AG09309 (cell line): ENCODE measurements at regions not wholly inside any gene's neighbourhood (a gene's known extent, or its start where the extent isn't known, plus 50 kb on each side); places are given as distances from the start of the nearest gene placed in this dataset.
A peak's percentile ranks its signal among the peaks of the same experiment; 100 is the strongest.
"Not testable (repeated sequence)": the region's sequence is repeated elsewhere in the genome, so short reads cannot be mapped to it uniquely, and the experiment has no call there.

Experiments
- DNase-seq: peaks from one replicate; pipeline ENCODE4 v3.0.0-alpha.2; 2010; ENCODE audit warnings: low read depth
- H3K4me3 ChIP-seq: 2 replicates; pipeline ENCODE4 v1.5.1; 2011; ENCODE audit warnings: mild to moderate bottlenecking, low read depth, low read length, moderate library complexity; ENCODE audit not compliant: control insufficient read depth
- TF ChIP-seq, protein P1 (sequence below): IDR thresholded peaks from 2 replicates; pipeline ENCODE4 v1.5.1; 2011; ENCODE audit warnings: mild to moderate bottlenecking, low read depth, low read length, inconsistent platforms; ENCODE audit not compliant: insufficient read depth, control insufficient read depth; ENCODE audit errors: missing control alignments

DNA sequence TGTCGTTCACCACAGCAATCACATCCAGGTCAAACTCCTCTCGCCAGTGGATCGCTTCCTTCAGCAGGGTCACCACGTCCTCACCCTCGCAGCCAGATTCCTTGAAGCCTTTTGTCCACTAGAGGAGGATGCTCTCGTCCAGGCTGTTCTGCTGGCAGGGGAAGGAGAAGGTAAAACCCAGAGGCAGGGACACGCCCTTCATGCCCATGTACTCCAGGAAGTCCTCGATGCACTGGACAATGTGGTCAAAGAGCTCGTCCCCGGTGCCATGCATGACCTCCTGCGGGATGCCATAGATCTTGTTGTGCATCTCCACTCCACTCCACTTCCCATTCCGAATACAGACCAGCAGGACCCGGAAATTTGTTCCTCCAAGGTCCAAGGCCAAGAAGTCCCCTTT is 152.4 kb downstream of the TENT5D start:
- no peak overlapping the region for H3K4me3 ChIP-seq
- DNase-seq: no peak
- TF ChIP-seq, protein P1, sequence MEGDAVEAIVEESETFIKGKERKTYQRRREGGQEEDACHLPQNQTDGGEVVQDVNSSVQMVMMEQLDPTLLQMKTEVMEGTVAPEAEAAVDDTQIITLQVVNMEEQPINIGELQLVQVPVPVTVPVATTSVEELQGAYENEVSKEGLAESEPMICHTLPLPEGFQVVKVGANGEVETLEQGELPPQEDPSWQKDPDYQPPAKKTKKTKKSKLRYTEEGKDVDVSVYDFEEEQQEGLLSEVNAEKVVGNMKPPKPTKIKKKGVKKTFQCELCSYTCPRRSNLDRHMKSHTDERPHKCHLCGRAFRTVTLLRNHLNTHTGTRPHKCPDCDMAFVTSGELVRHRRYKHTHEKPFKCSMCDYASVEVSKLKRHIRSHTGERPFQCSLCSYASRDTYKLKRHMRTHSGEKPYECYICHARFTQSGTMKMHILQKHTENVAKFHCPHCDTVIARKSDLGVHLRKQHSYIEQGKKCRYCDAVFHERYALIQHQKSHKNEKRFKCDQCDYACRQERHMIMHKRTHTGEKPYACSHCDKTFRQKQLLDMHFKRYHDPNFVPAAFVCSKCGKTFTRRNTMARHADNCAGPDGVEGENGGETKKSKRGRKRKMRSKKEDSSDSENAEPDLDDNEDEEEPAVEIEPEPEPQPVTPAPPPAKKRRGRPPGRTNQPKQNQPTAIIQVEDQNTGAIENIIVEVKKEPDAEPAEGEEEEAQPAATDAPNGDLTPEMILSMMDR: no peak

DNA sequence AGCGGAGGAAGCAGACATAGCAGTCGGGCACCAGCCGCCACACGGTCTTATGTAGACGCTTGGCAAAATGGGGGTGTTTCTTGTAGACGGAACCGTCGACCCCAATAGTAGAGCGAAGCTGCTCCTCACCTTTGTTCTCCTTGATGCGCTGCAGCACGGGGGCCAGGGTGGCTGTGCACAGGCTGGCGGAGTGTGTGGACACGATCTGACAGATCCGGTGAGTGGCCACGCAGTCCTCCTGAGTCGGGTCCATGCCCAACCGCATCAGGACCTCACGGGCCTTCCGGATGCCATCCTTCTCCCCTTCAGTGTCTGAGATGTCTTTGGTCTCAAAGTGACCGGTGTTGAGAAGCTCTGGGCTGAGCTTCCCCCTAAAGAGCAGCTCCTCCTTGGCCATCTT is 153.0 kb downstream of the TENT5D start:
- TF ChIP-seq, protein P1: no peak
- DNase-seq: no peak

DNA sequence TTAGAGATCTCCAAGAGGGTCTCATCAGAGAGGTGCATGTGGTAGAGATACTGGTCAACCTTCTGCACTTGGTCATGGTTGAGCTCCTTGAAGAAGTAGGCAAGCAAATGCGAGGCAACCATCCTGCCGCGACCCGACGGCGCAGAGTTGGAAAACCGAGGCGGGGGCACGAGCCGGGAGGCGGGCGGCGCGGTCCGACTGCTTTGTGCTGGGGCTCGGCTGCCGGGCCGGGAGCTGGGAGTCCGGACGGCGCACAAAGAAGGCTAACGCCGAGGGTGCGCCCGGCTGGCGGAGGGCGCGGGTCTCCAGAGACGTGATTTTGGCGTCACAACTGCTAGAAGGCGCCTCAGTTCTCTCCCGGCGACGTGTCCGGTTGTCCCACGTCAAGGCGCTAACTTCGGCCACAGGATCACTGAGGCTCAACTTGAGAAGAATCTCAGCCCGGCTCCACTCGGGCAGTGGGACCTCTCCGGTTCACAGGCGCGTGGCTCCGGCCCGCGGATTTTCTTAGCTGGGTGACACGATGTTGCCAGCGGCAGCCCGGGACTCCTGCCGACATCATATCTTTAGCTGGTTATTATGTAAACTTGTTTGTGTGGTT is 154.3 kb downstream of the TENT5D start:
- not testable (repeated sequence) for DNase-seq, H3K4me3 ChIP-seq

More for the DNA sequence above, 153.0 kb downstream of the TENT5D start:
- no peak overlapping the region for H3K4me3 ChIP-seq

DNA sequence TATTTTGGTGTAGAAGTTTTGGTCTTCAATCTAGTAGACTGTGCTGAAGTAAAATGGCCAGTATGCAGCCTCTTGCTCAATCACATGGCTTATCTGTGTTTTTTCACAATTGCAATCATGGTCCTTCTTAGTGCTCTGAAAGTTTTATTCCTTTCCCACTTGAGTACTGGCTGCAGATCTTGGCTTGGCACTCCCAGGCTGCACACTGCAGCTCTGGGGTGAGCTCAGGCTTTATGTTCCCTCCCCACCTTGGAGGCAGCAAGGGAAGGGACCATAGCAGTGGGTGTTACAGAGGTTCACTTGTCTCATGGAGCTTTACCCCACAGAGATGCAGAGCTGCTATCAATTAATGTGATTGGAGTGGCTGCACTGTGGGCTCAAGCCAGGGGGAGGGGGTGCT is 156.0 kb downstream of the TENT5D start:
- no peak for DNase-seq
- H3K4me3 ChIP-seq: no peak overlapping the region
- TF ChIP-seq, protein P1: no peak

DNA sequence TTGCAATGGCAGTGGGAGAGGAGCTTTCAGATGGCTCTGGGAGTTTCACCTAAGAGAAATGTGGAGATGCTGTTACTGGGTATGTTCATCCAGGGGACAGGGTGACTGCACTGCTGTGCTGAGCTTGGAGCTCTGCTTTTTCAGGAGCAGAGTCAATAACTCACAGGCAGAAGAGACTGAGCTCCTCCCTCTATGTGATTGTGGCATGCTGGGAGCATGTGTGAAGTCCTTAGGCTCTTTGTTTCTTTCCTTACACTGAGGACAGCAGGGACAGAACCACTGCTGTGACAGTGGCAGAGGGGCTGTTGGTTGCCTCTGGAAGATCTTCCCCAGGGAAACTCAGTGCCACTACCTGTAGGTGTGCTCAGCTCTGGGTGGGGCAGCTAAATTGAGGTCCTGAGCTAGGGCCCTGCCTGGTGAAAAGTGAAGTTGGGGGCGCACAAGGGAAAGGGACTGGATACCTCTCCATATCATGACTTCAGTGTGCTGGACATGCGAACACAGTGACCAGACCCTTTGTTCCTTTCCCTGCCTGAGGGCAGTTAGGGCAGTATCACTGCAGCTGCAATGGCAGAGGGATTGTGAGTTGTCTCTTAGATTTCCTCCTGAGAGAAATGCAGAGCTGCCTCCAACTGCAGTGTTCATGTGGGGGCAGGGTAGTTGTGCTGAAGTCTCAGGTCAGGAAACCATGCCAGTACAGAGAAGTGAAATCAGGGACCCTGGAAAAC is 156.7 kb downstream of the TENT5D start:
- TF ChIP-seq, protein P1: no peak
- no peak for DNase-seq
- H3K4me3 ChIP-seq: no peak overlapping the region

DNA sequence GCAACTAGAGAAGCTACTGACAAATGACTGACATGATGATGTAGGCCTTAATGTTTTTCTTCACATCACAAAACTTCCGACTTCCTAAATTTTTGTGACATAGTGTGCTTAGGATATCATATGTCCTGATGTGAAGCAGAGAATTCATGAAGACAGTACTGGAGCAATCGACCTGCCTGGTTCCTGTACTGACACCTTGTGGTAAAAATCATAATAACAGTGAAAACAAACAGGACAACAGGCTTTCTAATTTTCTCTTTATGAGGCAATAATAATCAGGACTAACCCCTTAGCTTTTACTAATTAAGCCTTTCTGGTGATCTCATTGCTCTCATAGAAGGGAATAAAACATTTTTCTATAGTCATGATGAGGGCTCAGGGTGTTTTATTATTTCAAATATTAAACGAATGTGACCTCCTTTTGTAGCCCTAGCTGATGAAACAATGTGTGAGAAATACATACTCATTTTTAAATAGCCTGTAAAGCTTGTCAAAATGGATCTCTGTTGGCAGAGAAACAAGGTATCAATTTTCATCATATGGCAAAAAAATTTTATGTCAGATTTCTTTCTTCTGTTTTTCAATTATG is 158.4 kb downstream of the TENT5D start:
- TF ChIP-seq, protein P1: peak; percentile 63
- no peak overlapping the region for H3K4me3 ChIP-seq
- no peak for DNase-seq

DNA sequence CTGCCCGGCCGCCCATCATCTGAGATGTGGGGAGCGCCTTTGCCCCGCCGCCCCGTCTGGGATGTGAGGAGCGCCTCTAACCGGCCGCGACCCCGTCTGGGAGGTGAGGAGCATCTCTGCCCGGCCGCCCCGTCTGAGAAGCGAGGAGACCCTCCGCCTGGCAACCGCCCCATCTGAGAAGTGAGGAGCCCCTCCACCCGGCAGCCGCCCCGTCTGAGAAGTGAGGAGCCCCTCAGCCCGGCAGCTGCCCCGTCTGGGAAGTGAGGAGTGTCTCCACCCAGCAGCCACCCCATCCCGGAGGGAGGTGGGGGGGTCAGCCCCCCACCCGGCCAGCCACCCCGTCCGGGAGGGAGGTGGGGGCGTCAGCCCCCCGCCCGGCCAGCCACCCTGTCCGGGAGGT is 170.7 kb downstream of the TENT5D start:
- H3K4me3 ChIP-seq, DNase-seq: not testable (repeated sequence)
